Muscle of leg (tissue), 3 donors: ENCODE measurements at regions not wholly inside any gene's neighbourhood (a gene's known extent, or its start where the extent isn't known, plus 50 kb on each side); places are given as distances from the start of the nearest gene placed in this dataset.

Source experiments
- DNase-seq: peaks from one replicate; pipeline ENCODE4 v3.0.0; 2013
- H3K27ac ChIP-seq: one replicate; pipeline ENCODE4 v1.5.1; 2013; ENCODE audit warnings: mild to moderate bottlenecking, low read length, control low read depth
- H3K27me3 ChIP-seq: one replicate; pipeline ENCODE4 v1.6.1; 2013; ENCODE audit warnings: low read length; ENCODE audit not compliant: control insufficient read depth, insufficient read depth
- H3K36me3 ChIP-seq: one replicate; pipeline ENCODE4 v1.6.1; 2013; ENCODE audit warnings: low read length; ENCODE audit not compliant: control insufficient read depth, insufficient read depth
- H3K4me1 ChIP-seq: one replicate; pipeline ENCODE4 v1.6.1; 2013; ENCODE audit warnings: low read length; ENCODE audit not compliant: control insufficient read depth, insufficient read depth
- H3K4me3 ChIP-seq: one replicate; pipeline ENCODE4 v1.5.1; 2013; ENCODE audit warnings: low read length, control low read depth
- H3K9me3 ChIP-seq: replicated peaks from 2 replicates; pipeline ENCODE4 v1.6.1; 2013; ENCODE audit warnings: low read depth, low read length; ENCODE audit not compliant: control insufficient read depth
- WGBS: methylation state at CpG from one replicate; pipeline ENCODE4 v1.1.5; 2013; ENCODE audit warnings: missing lambda C conversion rate; ENCODE audit not compliant: insufficient coverage; 5-methylcytosine and 5-hydroxymethylcytosine counted together

DNA sequence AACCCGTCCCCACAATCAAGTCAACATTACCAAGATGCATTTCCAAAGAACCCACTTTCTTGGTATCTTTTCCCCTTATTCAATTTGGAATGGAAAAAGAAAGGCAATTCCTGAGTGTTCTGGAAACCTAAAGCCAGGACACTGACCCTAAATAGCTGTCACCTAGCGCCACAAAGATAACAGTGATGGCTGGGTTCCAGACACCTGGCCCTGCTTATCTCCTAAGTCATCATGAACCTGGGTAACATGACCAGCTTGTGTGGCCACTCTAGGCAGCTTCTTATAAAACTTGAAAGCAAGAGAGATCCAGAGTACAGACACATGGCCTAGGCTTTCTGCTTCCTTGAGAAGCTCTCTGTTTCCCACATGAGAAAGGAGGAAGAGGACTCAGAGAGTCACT, 95.4 kb downstream of the BOD1L2 start:
- DNase-seq, result peak; percentile 11
- Histone ChIP-seq H3K27me3 (no peaks in the 10 kb centered on the region), H3K9me3 (no peaks in the 10 kb centered on the region), H3K36me3 (no peaks in the 10 kb centered on the region), H3K27ac (no peak overlapping the region), H3K4me1 (no peaks in the 10 kb centered on the region), H3K4me3 (no peak overlapping the region)
- WGBS, result 100% methylated on average over 1 of the region's 2 CpGs

DNA sequence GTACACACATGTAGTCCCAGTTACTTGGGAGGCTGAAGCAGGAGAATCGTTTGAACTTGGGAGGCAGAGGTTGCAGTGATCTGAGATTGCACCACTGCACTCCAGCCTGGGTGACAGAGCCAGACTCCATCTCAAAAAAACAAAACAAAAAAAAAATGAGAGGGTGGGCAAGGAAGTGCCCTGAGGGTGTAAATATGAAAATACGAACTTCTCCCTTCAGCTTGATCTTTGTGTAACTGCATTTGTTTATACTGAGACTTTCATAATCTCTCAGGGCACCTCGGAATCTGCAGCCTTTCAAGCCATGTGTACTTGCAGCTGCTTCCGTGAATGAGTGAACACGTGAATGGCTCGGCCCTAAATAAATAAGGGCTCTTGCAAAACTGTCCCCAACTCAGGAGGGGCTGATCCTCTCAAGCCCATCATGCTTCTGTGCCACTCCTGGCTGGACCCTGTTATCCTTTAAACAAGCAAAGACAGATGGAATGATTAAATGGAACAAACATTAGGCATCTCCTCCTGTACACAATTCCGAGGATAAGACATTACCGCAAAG, 96.8 kb downstream of the BOD1L2 start:
- H3K9me3 ChIP-seq, result no peaks in the 10 kb centered on the region
- no peak overlapping the region for H3K27ac ChIP-seq
- no peak overlapping the region for H3K4me3 ChIP-seq
- no peaks in the 10 kb centered on the region for H3K4me1 ChIP-seq
- no peak for DNase-seq
- H3K27me3 ChIP-seq, result no peaks in the 10 kb centered on the region
- 73% methylated on average over 2 of the region's 8 CpGs for WGBS
- no peaks in the 10 kb centered on the region for H3K36me3 ChIP-seq

- no peak for DNase-seq
- WGBS, result 33% methylated on average over 1 of the region's 7 CpGs
Measured at GRCh38 chr18:57249179-57249578, 102.3 kb downstream of the BOD1L2 start.

DNA sequence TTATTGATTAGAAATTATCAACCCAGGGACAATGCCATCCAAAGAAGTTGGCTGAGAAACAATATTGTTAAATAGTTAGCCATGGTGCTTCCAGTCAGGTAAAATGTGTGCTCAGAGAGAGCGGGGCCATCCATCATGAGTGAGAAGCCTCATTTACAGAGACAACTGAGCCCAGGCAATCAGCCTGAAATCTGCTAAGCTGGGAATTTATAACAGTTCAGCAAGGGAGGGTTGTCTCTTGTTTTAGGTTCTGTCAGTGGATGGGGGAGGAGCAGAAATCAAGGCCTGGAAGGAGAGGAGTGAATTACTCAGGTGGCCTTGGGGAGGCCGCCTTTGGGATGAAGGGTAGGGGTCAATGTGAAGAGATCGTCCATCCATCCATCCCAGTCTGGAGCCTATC, 102.5 kb upstream of the ST8SIA3 start:
- Histone ChIP-seq H3K36me3 (no peaks in the 10 kb centered on the region), H3K9me3 (no peaks in the 10 kb centered on the region), H3K4me3 (no peak overlapping the region), H3K27me3 (no peaks in the 10 kb centered on the region), H3K4me1 (no peaks in the 10 kb centered on the region), H3K27ac (no peak overlapping the region)
- WGBS, result 100% methylated on average over 1 of the region's 3 CpGs
- DNase-seq, result no peak

More at GRCh38 chr18:57249179-57249578, 102.3 kb downstream of the BOD1L2 start:
- Histone ChIP-seq H3K4me3 (no peak overlapping the region), H3K9me3 (no peaks in the 10 kb centered on the region), H3K27me3 (no peaks in the 10 kb centered on the region), H3K27ac (no peak overlapping the region), H3K36me3 (no peaks in the 10 kb centered on the region), H3K4me1 (no peaks in the 10 kb centered on the region)

DNA sequence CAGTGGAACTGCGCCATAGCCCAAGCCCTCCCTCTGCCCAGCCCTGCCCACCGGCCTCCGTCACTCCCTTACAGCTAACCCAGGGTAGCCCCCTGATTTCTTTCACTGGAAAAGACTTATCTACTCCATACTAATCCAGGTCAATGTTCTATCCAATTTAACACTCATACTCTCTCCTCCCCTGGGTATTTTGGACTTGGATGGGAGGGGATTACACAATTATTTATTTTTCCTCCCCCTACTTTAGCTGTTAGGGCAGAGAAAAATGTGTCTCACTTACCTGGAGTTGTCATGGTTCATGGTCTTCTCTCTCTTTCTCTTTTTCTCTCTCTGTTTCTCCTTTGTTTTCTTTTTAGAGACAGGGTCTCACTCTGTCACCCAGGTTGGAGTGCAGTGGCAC, 100.6 kb upstream of the ST8SIA3 start:
- H3K4me3 ChIP-seq, result no peak overlapping the region
- H3K27me3 ChIP-seq, result no peaks in the 10 kb centered on the region
- H3K36me3 ChIP-seq, result no peaks in the 10 kb centered on the region
- WGBS, result 78% methylated on average over 1 of the region's 3 CpGs
- no peak overlapping the region for H3K27ac ChIP-seq
- no peak for DNase-seq
- H3K9me3 ChIP-seq, result no peaks in the 10 kb centered on the region
- no peaks in the 10 kb centered on the region for H3K4me1 ChIP-seq

DNA sequence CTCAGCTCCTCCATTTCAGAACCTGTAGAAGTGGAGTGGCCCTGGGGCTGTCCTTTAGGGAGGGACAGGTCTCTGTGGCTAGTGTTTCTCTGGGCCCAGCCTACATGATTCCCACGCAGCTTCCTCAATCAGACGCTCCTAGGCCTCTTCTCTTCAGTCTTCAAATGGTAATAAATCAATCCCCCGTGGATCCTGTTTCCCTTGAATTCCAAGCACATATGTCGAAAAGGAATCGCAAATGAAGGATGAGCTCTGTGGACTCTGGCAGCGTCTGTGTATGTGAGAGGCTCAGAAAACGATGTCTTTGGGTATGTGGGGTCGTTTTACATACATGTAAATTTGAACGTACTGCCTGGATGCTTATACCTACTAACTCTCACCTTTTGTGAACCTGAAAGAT, 98.5 kb upstream of the ST8SIA3 start:
- H3K4me3 ChIP-seq, result no peak overlapping the region
- H3K27me3 ChIP-seq, result no peaks in the 10 kb centered on the region
- no peaks in the 10 kb centered on the region for H3K9me3 ChIP-seq
- no peaks in the 10 kb centered on the region for H3K36me3 ChIP-seq
- whole genome bisulfite sequencing, result no CpG with 5 or more reads among the region's 9 CpGs
- no peak for DNase-seq
- H3K4me1 ChIP-seq, result no peaks in the 10 kb centered on the region
- no peak overlapping the region for H3K27ac ChIP-seq

- Histone ChIP-seq H3K4me1 (no peaks in the 10 kb centered on the region), H3K9me3 (no peaks in the 10 kb centered on the region), H3K27ac (no peak overlapping the region), H3K4me3 (no peak overlapping the region), H3K36me3 (no peaks in the 10 kb centered on the region), H3K27me3 (no peaks in the 10 kb centered on the region)
- no peak for DNase-seq
- WGBS, result 83% methylated on average over 2 of the region's 6 CpGs
Measured at GRCh38 chr18:57258131-57258777, 94.1 kb upstream of the ST8SIA3 start.

- no peaks in the 10 kb centered on the region for H3K36me3 ChIP-seq
- WGBS, result no CpG with 5 or more reads among the region's 4 CpGs
- H3K4me1 ChIP-seq, result no peaks in the 10 kb centered on the region
- DNase-seq, result no peak
- H3K4me3 ChIP-seq, result no peak overlapping the region
- no peak overlapping the region for H3K27ac ChIP-seq
- no peaks in the 10 kb centered on the region for H3K27me3 ChIP-seq
- H3K9me3 ChIP-seq, result no peaks in the 10 kb centered on the region
Measured at GRCh38 chr18:57267368-57267925, 84.9 kb upstream of the ST8SIA3 start.

GRCh38 chr18:57269756-57270155, 82.6 kb upstream of the ST8SIA3 start:
- H3K4me3 ChIP-seq, result no peak overlapping the region

GRCh38 chr18:57270156-57270555, 82.2 kb upstream of the ST8SIA3 start:
- no peak overlapping the region for H3K27ac ChIP-seq
- H3K4me1 ChIP-seq, result no peaks in the 10 kb centered on the region
- no peaks in the 10 kb centered on the region for H3K9me3 ChIP-seq
- H3K27me3 ChIP-seq, result no peaks in the 10 kb centered on the region
- H3K4me3 ChIP-seq, result no peak overlapping the region
- WGBS, result no CpG with 5 or more reads among the region's 3 CpGs
- no peak for DNase-seq
- no peaks in the 10 kb centered on the region for H3K36me3 ChIP-seq

More at GRCh38 chr18:57269756-57270155, 82.6 kb upstream of the ST8SIA3 start:
- Histone ChIP-seq H3K4me1 (no peaks in the 10 kb centered on the region), H3K9me3 (no peaks in the 10 kb centered on the region), H3K27me3 (no peaks in the 10 kb centered on the region), H3K36me3 (no peaks in the 10 kb centered on the region), H3K27ac (no peak overlapping the region)
- DNase-seq, result no peak
- WGBS, result no CpG with 5 or more reads among the region's 3 CpGs
